SK-N-SH (cell line): ENCODE measurements at regions not wholly inside any gene's neighbourhood (a gene's known extent, or its start where the extent isn't known, plus 50 kb on each side); places are given as distances from the start of the nearest gene placed in this dataset.

ENCODE experiments used
- CTCF ChIA-PET: fragments of 300-600, 350-600 bp; formaldehyde crosslinking; extraction: SDS; loops from one replicate; lab custom pipeline; 2021; lab: Yijun Ruan, JAX
- POLR2A ChIA-PET: fragments of 350-600 bp; sonication (Branson Sonifier 250); formaldehyde crosslinking; extraction: SDS; loops from one replicate; lab custom pipeline; 2020; ENCODE audit warnings: antibody characterized with exemption, inconsistent platforms; lab: Yijun Ruan, JAX
- DNase-seq: peaks from one replicate; pipeline ENCODE4 v3.0.0; 2012
- H2AFZ ChIP-seq: fragments of 200-600 bp; sonication (generic); 2 replicates; pipeline ENCODE4 v1.8.1; 2016; ENCODE audit warnings: antibody characterized with exemption, mild to moderate bottlenecking, low read depth
- H3F3A ChIP-seq: fragments of 200-600 bp; sonication (generic); replicated peaks from 2 replicates; pipeline ENCODE3; 2016; ENCODE audit warnings: antibody characterized with exemption, mild to moderate bottlenecking; ENCODE audit not compliant: insufficient read depth
- H3K27ac ChIP-seq, 2 experiments: fragments of 200-500 bp in 1 of 2; fragments of 200-600 bp in 1 of 2; sonication (Bioruptor generic) in 1 of 2; sonication (generic), shearing (Covaris generic) in 1 of 2; 2 replicates each; pipeline versions ENCODE4 v1.5.1 to v1.6.1; 2014 to 2016; ENCODE audit warnings: low read depth in 2 of 2, inconsistent platforms in 1 of 2, low read length in 1 of 2, mild to moderate bottlenecking in 1 of 2, mixed read lengths in 1 of 2
- H3K27me3 ChIP-seq: fragments of 200-600 bp; sonication (generic), shearing (Covaris generic); 2 replicates; pipeline ENCODE4 v1.6.1; 2016; ENCODE audit warnings: mixed run types; ENCODE audit not compliant: insufficient read depth
- H3K36me3 ChIP-seq, 2 experiments: fragments of 200-500 bp in 1 of 2; fragments of 200-600 bp in 1 of 2; sonication (Bioruptor generic) in 1 of 2; sonication (generic) in 1 of 2; replicated peaks in 1 of 2; 2 replicates each; pipeline versions ENCODE3 to v1.5.1; 2014 to 2016; ENCODE audit warnings: low read length in 1 of 2, mild to moderate bottlenecking in 1 of 2; ENCODE audit not compliant: insufficient read depth in 2 of 2, control insufficient read depth in 1 of 2
- H3K4me1 ChIP-seq, 2 experiments: fragments of 200-500 bp in 1 of 2; fragments of 200-600 bp in 1 of 2; sonication (Bioruptor generic) in 1 of 2; sonication (generic), shearing (Covaris generic) in 1 of 2; 2 replicates each; pipeline versions ENCODE4 v1.5.1 to v1.6.1; 2014 to 2016; ENCODE audit warnings: low read depth in 1 of 2, low read length in 1 of 2, mixed run types in 1 of 2; ENCODE audit not compliant: insufficient read depth in 2 of 2, control insufficient read depth in 1 of 2
- H3K4me2 ChIP-seq: fragments of 200-600 bp; sonication (generic), shearing (Covaris generic); 2 replicates; pipeline ENCODE4 v1.6.1; 2017; ENCODE audit warnings: mixed run types
- H3K4me3 ChIP-seq, 2 experiments: fragments of 200-500 bp in 1 of 2; fragments of 200-600 bp in 1 of 2; sonication (Bioruptor generic) in 1 of 2; sonication (generic), shearing (Covaris generic) in 1 of 2; 2 replicates each; pipeline versions ENCODE4 v1.5.1 to v1.8.1; 2014 to 2016; ENCODE audit warnings: low read depth in 2 of 2, inconsistent platforms in 1 of 2, low read length in 1 of 2, mild to moderate bottlenecking in 1 of 2, mixed read lengths in 1 of 2, moderate library complexity in 1 of 2
- H3K79me2 ChIP-seq: fragments of 200-600 bp; sonication (generic); 2 replicates; pipeline ENCODE4 v1.8.1; 2017; ENCODE audit warnings: mild to moderate bottlenecking; ENCODE audit not compliant: insufficient read depth
- H3K9ac ChIP-seq: fragments of 200-600 bp; sonication (generic); 2 replicates; pipeline ENCODE4 v1.6.1; 2017; ENCODE audit warnings: mixed run types
- H3K9me2 ChIP-seq: fragments of 200-600 bp; sonication (generic); 2 replicates; pipeline ENCODE4 v1.6.1; 2017; ENCODE audit warnings: mixed run types
- H3K9me3 ChIP-seq: fragments of 200-600 bp; sonication (generic); 2 replicates; pipeline ENCODE4 v1.6.1; 2017; ENCODE audit warnings: mixed run types, mild to moderate bottlenecking, moderate library complexity
- H4K20me1 ChIP-seq: fragments of 200-600 bp; sonication (generic); 2 replicates; pipeline ENCODE4 v1.6.1; 2017; ENCODE audit warnings: mild to moderate bottlenecking, mixed run types; ENCODE audit not compliant: insufficient read depth
- CHD2 ChIP-seq: fragments of 150-350 bp; IDR thresholded peaks from 2 replicates; pipeline ENCODE4 v1.6.1; 2018; ENCODE audit warnings: low read length; ENCODE audit not compliant: partially characterized antibody
- FOXM1 ChIP-seq: IDR thresholded peaks from 2 replicates; pipeline ENCODE4 v1.4.0; 2012; ENCODE audit warnings: low read depth, mild to moderate bottlenecking
- NFIC ChIP-seq: IDR thresholded peaks from 2 replicates; pipeline ENCODE4 v1.4.0; 2012; ENCODE audit warnings: borderline replicate concordance
- RAD21 ChIP-seq: IDR thresholded peaks from 2 replicates; pipeline ENCODE4 v1.6.1; 2012; ENCODE audit warnings: mild to moderate bottlenecking, low read length
- WGBS: methylation state at CpG from one replicate; pipeline ENCODE4 v1.1.6; 2017; ENCODE audit warnings: low lambda C conversion rate; 5-methylcytosine and 5-hydroxymethylcytosine counted together
- TF ChIP-seq, protein P1 (sequence below): IDR thresholded peaks from 2 replicates; pipeline ENCODE4 v1.4.0; 2012; ENCODE audit warnings: low read depth, borderline replicate concordance
- TF ChIP-seq, protein P2 (sequence below): IDR thresholded peaks from 2 replicates; pipeline ENCODE4; 2012
- TF ChIP-seq, protein P3 (sequence below): IDR thresholded peaks from 2 replicates; pipeline ENCODE4 v1.4.0; 2012; ENCODE audit warnings: low read depth, borderline replicate concordance
- TF ChIP-seq, protein P4 (sequence below): fragments of 200-600 bp; sonication (generic); IDR thresholded peaks from 2 replicates; pipeline ENCODE4 v1.6.1; 2017; ENCODE audit warnings: antibody characterized with exemption, mild to moderate bottlenecking, moderate library complexity
- TF ChIP-seq, protein P5 (sequence below): IDR thresholded peaks from 2 replicates; pipeline ENCODE4 v1.4.0; 2012; ENCODE audit warnings: low read depth

DNA sequence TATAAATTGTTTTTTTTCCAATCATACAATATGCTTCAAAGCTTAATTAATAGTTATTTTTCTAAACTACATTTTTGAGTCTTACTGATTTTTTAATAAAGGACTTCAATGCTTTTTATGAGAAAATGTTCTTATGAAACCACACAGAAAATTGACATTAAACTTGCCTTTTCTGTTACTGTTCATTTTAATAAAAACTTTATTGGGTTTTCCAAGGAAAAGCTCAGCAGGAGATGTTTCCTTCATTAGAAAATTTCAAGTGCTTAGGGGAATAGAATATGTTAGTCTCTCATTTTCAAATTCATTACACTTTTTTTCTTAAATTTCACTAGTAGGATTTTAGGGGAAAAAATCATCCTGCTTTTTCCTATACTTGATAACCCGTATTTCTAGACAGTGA is 711.4 kb downstream of the DIPK2A start:
- no peaks in the 10 kb centered on the region for H3K9me3 ChIP-seq
- no peaks in the 10 kb centered on the region for H3K4me1 ChIP-seq
- H3K9ac ChIP-seq, result no peak overlapping the region
- no peak overlapping the region for H3K27ac ChIP-seq
- DNase-seq, result no peak
- H3F3A ChIP-seq, result no peaks in the 10 kb centered on the region
- ChIA-PET POLR2A (no interaction called here), CTCF (no interaction called here)
- H3K4me3 ChIP-seq, result no peak overlapping the region
- no peak overlapping the region for H2AFZ ChIP-seq
- no peaks in the 10 kb centered on the region for H3K9me2 ChIP-seq
- H3K79me2 ChIP-seq, result no peaks in the 10 kb centered on the region
- H3K36me3 ChIP-seq, result no peaks in the 10 kb centered on the region
- TF ChIP-seq, protein P1, sequence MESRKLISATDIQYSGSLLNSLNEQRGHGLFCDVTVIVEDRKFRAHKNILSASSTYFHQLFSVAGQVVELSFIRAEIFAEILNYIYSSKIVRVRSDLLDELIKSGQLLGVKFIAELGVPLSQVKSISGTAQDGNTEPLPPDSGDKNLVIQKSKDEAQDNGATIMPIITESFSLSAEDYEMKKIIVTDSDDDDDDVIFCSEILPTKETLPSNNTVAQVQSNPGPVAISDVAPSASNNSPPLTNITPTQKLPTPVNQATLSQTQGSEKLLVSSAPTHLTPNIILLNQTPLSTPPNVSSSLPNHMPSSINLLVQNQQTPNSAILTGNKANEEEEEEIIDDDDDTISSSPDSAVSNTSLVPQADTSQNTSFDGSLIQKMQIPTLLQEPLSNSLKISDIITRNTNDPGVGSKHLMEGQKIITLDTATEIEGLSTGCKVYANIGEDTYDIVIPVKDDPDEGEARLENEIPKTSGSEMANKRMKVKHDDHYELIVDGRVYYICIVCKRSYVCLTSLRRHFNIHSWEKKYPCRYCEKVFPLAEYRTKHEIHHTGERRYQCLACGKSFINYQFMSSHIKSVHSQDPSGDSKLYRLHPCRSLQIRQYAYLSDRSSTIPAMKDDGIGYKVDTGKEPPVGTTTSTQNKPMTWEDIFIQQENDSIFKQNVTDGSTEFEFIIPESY, result no peak
- TF ChIP-seq FOXM1, result no peak
- TF ChIP-seq, protein P2, sequence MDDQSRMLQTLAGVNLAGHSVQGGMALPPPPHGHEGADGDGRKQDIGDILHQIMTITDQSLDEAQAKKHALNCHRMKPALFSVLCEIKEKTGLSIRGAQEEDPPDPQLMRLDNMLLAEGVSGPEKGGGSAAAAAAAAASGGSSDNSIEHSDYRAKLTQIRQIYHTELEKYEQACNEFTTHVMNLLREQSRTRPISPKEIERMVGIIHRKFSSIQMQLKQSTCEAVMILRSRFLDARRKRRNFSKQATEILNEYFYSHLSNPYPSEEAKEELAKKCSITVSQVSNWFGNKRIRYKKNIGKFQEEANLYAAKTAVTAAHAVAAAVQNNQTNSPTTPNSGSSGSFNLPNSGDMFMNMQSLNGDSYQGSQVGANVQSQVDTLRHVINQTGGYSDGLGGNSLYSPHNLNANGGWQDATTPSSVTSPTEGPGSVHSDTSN, result no peak
- TF ChIP-seq CHD2, result no peak
- no peak for TF ChIP-seq NFIC
- TF ChIP-seq, protein P3, sequence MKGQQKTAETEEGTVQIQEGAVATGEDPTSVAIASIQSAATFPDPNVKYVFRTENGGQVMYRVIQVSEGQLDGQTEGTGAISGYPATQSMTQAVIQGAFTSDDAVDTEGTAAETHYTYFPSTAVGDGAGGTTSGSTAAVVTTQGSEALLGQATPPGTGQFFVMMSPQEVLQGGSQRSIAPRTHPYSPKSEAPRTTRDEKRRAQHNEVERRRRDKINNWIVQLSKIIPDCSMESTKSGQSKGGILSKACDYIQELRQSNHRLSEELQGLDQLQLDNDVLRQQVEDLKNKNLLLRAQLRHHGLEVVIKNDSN, result no peak
- H4K20me1 ChIP-seq, result no peaks in the 10 kb centered on the region
- no peak overlapping the region for H3K4me2 ChIP-seq
- WGBS, result 2% methylated on average over 1 of the region's 1 CpG
- H3K27me3 ChIP-seq, result no peaks in the 10 kb centered on the region

DNA sequence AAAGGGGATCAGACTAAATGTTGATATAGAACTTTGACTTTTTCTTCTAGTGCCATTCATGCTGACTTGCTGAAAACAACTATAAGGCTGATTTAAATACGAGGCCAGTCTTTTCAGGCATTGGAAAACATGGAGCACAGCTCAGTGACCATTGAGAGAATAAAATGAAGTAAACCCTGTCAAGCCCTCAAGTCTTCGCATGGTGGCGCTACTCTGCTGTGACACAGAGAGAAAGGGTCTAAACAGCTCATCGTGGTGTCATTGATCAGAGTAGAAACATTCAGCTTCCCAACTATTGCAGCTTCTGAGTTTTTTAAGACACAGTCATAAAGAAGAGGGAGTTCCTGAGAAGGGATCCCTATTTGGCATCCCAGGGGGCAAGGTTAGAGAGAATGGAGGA is 716.2 kb downstream of the DIPK2A start:
- Histone ChIP-seq H3K4me3 (no peak overlapping the region), H2AFZ (no peak overlapping the region), H3K36me3 (no peaks in the 10 kb centered on the region), H3K27me3 (no peaks in the 10 kb centered on the region), H3K27ac (no peak overlapping the region), H3K9ac (no peak overlapping the region), H3K4me1 (no peaks in the 10 kb centered on the region), H3K4me2 (no peak overlapping the region), H3K9me3 (no peaks in the 10 kb centered on the region), H3K79me2 (no peaks in the 10 kb centered on the region), H4K20me1 (no peaks in the 10 kb centered on the region), H3F3A (no peaks in the 10 kb centered on the region), H3K9me2 (no peaks in the 10 kb centered on the region)
- TF ChIP-seq, protein P4, sequence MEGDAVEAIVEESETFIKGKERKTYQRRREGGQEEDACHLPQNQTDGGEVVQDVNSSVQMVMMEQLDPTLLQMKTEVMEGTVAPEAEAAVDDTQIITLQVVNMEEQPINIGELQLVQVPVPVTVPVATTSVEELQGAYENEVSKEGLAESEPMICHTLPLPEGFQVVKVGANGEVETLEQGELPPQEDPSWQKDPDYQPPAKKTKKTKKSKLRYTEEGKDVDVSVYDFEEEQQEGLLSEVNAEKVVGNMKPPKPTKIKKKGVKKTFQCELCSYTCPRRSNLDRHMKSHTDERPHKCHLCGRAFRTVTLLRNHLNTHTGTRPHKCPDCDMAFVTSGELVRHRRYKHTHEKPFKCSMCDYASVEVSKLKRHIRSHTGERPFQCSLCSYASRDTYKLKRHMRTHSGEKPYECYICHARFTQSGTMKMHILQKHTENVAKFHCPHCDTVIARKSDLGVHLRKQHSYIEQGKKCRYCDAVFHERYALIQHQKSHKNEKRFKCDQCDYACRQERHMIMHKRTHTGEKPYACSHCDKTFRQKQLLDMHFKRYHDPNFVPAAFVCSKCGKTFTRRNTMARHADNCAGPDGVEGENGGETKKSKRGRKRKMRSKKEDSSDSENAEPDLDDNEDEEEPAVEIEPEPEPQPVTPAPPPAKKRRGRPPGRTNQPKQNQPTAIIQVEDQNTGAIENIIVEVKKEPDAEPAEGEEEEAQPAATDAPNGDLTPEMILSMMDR, result peak; percentile 42
- TF ChIP-seq, protein P5, sequence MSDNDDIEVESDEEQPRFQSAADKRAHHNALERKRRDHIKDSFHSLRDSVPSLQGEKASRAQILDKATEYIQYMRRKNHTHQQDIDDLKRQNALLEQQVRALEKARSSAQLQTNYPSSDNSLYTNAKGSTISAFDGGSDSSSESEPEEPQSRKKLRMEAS, result no peak
- peak; percentile 48 for TF ChIP-seq RAD21
- ChIA-PET CTCF (interaction anchor here (0.5 to 1.1 kb wide), 5 partner anchors 9 to 1501 kb away, joined by 3 read pairs; no protein-coding TSS in a partner anchor), POLR2A (no interaction called here)
- 19% methylated on average over 4 of the region's 4 CpGs for WGBS
- DNase-seq, result peak; percentile 0
